ENCODE measurements at regions not wholly inside any gene's neighbourhood (a gene's known extent, or its start where the extent isn't known, plus 50 kb on each side); places are given as distances from the start of the nearest gene placed in this dataset.
"Not testable (repeated sequence)": the region's sequence is repeated elsewhere in the genome, so short reads cannot be mapped to it uniquely, and the experiment has no call there.

- Histone ChIP-seq H3K4me3 (ENCODE audit: low read depth, low read length) (no peak overlapping the region), H3K27ac (no peak overlapping the region), H3K36me3 (replicated peaks) (no peaks in the 10 kb centered on the region), H3K27me3 (replicated peaks) (no peaks in the 10 kb centered on the region)
- DNase-seq = no peak
- in situ Hi-C loops (cut with HindIII; ENCODE audit: low pct_ligation_motif_present, low sequenced_read_pairs) = no loop called here
- TF ChIP-seq, protein P1, sequence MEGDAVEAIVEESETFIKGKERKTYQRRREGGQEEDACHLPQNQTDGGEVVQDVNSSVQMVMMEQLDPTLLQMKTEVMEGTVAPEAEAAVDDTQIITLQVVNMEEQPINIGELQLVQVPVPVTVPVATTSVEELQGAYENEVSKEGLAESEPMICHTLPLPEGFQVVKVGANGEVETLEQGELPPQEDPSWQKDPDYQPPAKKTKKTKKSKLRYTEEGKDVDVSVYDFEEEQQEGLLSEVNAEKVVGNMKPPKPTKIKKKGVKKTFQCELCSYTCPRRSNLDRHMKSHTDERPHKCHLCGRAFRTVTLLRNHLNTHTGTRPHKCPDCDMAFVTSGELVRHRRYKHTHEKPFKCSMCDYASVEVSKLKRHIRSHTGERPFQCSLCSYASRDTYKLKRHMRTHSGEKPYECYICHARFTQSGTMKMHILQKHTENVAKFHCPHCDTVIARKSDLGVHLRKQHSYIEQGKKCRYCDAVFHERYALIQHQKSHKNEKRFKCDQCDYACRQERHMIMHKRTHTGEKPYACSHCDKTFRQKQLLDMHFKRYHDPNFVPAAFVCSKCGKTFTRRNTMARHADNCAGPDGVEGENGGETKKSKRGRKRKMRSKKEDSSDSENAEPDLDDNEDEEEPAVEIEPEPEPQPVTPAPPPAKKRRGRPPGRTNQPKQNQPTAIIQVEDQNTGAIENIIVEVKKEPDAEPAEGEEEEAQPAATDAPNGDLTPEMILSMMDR (IDR thresholded peaks at IDR 0.05; ENCODE audit: low read depth, low read length, missing control alignments) = no peak
These were observed 387.3 kb downstream of the FAM72C start for GRCh38 chr1:143584508-143584907.

GRCh38 chr1:143574891-143575520 is 396.8 kb downstream of the FAM72C start:
- in situ Hi-C loops (cut with HindIII; ENCODE audit: low pct_ligation_motif_present, low sequenced_read_pairs) = no loop called here
- TF ChIP-seq, protein P1 (IDR thresholded peaks at IDR 0.05; ENCODE audit: low read depth, low read length, missing control alignments) = no peak
- H3K27me3 ChIP-seq (replicated peaks) = no peaks in the 10 kb centered on the region
- no peaks in the 10 kb centered on the region for H3K36me3 ChIP-seq (replicated peaks)
- no peak overlapping the region for H3K4me3 ChIP-seq (ENCODE audit: low read depth, low read length)
- no peak overlapping the region for H3K27ac ChIP-seq
- DNase-seq = no peak

GRCh38 chr1:143572661-143573060 is 399.1 kb downstream of the FAM72C start:
- H3K27me3 ChIP-seq (replicated peaks); H3K4me3 ChIP-seq (ENCODE audit: low read depth, low read length); H3K27ac ChIP-seq; in situ Hi-C loops (cut with HindIII; ENCODE audit: low pct_ligation_motif_present, low sequenced_read_pairs); DNase-seq; H3K36me3 ChIP-seq (replicated peaks): not testable (repeated sequence)

- H3K36me3 ChIP-seq (replicated peaks); H3K4me3 ChIP-seq (ENCODE audit: low read depth, low read length); H3K27me3 ChIP-seq (replicated peaks); DNase-seq; in situ Hi-C loops (cut with HindIII; ENCODE audit: low pct_ligation_motif_present, low sequenced_read_pairs); H3K27ac ChIP-seq: not testable (repeated sequence)
These were observed 408.0 kb downstream of the FAM72C start for GRCh38 chr1:143563761-143564160.

DNA sequence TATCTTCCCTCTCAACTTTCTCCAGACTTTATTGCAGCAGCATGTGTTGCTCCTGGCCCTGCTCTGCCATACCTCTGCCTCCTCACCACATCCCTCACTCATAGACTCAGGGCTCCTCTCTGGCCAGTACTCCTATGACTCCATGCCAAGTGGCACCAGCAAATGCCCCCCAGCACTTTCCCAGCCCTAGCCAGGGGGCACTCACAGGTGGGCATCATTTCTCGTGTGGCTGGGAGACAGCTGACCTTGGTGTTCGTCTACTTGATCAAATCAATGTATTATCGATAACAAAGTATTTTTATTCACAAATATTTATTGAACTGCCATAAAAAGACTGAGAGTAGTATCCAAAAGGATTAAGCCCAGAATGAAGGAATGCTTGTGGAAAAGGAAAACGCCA is 418.2 kb downstream of the FAM72C start:
- no peak for DNase-seq
- Histone ChIP-seq H3K36me3 (replicated peaks) (no peaks in the 10 kb centered on the region), H3K27me3 (replicated peaks) (no peaks in the 10 kb centered on the region), H3K27ac (no peak overlapping the region), H3K4me3 (ENCODE audit: low read depth, low read length) (no peak overlapping the region)
- in situ Hi-C loops (cut with HindIII; ENCODE audit: low pct_ligation_motif_present, low sequenced_read_pairs) = no loop called here
- TF ChIP-seq, protein P1 (IDR thresholded peaks at IDR 0.05; ENCODE audit: low read depth, low read length, missing control alignments) = no peak

GRCh38 chr1:143504703-143505102 is 467.1 kb downstream of the FAM72C start:
- DNase-seq; H3K4me3 ChIP-seq (ENCODE audit: low read depth, low read length); in situ Hi-C loops (cut with HindIII; ENCODE audit: low pct_ligation_motif_present, low sequenced_read_pairs); H3K27me3 ChIP-seq (replicated peaks); H3K27ac ChIP-seq; H3K36me3 ChIP-seq (replicated peaks): not testable (repeated sequence)

- H3K27ac ChIP-seq; H3K36me3 ChIP-seq (replicated peaks); in situ Hi-C loops (cut with HindIII; ENCODE audit: low pct_ligation_motif_present, low sequenced_read_pairs); DNase-seq; H3K4me3 ChIP-seq (ENCODE audit: low read depth, low read length); H3K27me3 ChIP-seq (replicated peaks): not testable (repeated sequence)
These were observed 467.7 kb downstream of the FAM72C start for GRCh38 chr1:143504080-143504479.

DNA sequence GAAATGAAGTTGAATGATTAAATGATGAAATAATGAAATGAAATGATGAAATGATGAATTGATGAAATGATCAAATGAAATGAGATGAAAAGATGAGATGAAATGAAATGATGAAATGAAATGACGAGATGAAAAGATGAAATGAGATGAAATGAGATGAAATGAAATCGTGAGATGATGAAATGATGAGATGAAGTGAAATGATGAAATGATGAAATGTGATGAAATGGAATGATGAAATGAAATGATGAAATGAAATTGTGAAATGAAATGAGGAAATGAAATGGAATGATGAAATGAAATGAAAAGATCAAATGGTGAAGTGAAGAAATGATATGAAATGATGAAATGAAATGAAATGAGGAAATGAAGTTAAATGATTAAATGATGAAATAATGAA is 468.7 kb downstream of the FAM72C start:
- DNase-seq; H3K27ac ChIP-seq; H3K4me3 ChIP-seq (ENCODE audit: low read depth, low read length); H3K36me3 ChIP-seq (replicated peaks); in situ Hi-C loops (cut with HindIII; ENCODE audit: low pct_ligation_motif_present, low sequenced_read_pairs); H3K27me3 ChIP-seq (replicated peaks): not testable (repeated sequence)

DNA sequence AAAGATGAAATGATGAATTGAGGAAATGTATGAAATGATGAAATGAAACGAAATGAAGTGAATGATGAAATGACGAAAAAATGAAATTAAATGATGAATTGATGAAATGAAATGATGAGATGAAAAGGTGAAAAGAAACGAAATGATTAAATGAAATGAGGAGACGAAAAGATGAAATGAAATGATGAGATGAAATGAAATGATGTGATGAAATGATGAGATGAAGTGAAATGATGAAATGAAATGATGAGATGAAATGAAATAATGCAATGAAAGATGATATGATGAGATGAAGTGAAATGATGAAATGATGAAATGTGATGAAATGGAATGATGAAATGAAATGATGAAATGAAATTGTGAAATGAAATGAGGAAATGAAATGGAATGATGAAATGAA is 469.7 kb downstream of the FAM72C start:
- H3K36me3 ChIP-seq (replicated peaks); DNase-seq; in situ Hi-C loops (cut with HindIII; ENCODE audit: low pct_ligation_motif_present, low sequenced_read_pairs); H3K27ac ChIP-seq; H3K27me3 ChIP-seq (replicated peaks); H3K4me3 ChIP-seq (ENCODE audit: low read depth, low read length): not testable (repeated sequence)

GRCh38 chr1:143498059-143498749 is 473.6 kb downstream of the FAM72C start:
- H3K27ac ChIP-seq; H3K27me3 ChIP-seq (replicated peaks); DNase-seq; H3K36me3 ChIP-seq (replicated peaks); in situ Hi-C loops (cut with HindIII; ENCODE audit: low pct_ligation_motif_present, low sequenced_read_pairs): not testable (repeated sequence)
- H3K4me3 ChIP-seq (ENCODE audit: low read depth, low read length) = peak overlapping the region; percentile 20
